ENCODE measurements at regions not wholly inside any gene's neighbourhood (a gene's known extent, or its start where the extent isn't known, plus 50 kb on each side); places are given as distances from the start of the nearest gene placed in this dataset.

DNA sequence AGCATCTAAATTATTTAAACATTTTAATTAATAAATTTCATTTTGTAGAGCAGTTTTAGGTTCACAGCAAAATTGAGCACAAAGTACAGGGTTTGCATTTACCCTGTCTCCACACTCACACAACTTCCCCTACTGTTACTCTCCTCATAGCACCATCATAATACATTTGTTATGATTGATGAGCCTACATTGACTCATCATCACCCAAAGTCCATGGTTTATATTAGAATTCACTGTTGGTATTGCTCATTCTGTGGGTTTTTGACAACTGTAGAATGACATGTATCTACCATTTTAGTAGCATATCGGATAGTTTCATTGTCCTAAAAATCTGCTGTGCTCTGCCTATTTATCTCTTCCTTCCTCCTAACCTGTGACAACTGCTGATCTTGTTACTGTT is 411.1 kb upstream of the MPDZ start:
- TF ChIP-seq, protein P1, sequence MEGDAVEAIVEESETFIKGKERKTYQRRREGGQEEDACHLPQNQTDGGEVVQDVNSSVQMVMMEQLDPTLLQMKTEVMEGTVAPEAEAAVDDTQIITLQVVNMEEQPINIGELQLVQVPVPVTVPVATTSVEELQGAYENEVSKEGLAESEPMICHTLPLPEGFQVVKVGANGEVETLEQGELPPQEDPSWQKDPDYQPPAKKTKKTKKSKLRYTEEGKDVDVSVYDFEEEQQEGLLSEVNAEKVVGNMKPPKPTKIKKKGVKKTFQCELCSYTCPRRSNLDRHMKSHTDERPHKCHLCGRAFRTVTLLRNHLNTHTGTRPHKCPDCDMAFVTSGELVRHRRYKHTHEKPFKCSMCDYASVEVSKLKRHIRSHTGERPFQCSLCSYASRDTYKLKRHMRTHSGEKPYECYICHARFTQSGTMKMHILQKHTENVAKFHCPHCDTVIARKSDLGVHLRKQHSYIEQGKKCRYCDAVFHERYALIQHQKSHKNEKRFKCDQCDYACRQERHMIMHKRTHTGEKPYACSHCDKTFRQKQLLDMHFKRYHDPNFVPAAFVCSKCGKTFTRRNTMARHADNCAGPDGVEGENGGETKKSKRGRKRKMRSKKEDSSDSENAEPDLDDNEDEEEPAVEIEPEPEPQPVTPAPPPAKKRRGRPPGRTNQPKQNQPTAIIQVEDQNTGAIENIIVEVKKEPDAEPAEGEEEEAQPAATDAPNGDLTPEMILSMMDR (IDR thresholded peaks at IDR 0.05; ENCODE audit: insufficient read depth, low read depth, low read length, missing control alignments) = no peak
- H3K4me3 ChIP-seq (ENCODE audit: low read depth, low read length) = no peak overlapping the region
- DNase-seq (ENCODE audit: low read depth) = no peak

DNA sequence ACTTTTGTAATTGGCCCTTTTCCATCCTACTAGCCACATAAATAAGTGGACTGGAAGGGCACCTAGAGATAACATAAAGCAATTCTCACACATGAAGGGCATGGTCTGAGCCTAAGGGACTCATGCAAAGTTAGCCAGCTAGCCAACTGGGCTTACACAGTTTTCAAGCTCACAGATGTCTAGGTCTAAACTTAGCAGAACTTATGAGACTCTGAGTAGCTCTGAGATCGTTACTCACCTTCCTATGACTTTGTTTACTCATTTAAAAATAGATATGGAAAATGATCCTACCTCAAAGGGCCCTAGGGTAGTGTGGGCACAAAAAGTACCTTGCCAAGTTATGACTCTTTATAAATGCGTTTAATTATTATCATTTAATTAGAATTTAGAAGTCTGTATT is 410.4 kb upstream of the MPDZ start:
- TF ChIP-seq, protein P1 (IDR thresholded peaks at IDR 0.05; ENCODE audit: insufficient read depth, low read depth, low read length, missing control alignments) = no peak
- DNase-seq (ENCODE audit: low read depth) = no peak
- H3K4me3 ChIP-seq (ENCODE audit: low read depth, low read length) = no peak overlapping the region

DNA sequence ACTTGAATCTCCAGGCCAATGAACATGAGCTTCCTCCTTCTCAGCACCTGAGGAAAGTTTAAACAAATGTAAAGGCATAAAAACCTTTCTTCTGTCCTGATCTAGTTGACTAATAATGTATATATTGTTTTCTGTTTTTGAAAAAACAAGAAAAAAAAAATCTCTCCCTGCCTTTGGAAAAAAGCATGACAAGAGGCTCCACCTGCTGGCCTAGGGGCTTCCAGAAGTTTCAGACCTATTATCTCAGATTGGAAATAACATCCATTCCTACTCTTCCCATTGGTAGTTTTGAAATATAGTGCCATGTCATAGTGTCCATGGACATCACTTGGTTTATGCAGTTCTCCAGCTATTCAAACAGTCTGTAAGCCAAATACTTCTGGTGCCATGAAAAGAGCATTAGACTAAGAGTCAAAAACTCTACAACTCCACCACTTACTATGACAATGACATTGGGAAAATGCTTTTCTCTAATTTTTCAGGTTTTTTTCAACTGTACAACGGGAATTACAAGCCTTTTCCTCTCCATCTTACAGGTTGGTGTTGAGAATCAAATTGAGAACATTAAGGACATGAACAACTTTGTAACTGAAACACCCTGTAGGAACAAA is 409.6 kb upstream of the MPDZ start:
- H3K4me3 ChIP-seq (ENCODE audit: low read depth, low read length) = no peak overlapping the region
- no peak for DNase-seq (ENCODE audit: low read depth)
- TF ChIP-seq, protein P1 (IDR thresholded peaks at IDR 0.05; ENCODE audit: insufficient read depth, low read depth, low read length, missing control alignments) = no peak

DNA sequence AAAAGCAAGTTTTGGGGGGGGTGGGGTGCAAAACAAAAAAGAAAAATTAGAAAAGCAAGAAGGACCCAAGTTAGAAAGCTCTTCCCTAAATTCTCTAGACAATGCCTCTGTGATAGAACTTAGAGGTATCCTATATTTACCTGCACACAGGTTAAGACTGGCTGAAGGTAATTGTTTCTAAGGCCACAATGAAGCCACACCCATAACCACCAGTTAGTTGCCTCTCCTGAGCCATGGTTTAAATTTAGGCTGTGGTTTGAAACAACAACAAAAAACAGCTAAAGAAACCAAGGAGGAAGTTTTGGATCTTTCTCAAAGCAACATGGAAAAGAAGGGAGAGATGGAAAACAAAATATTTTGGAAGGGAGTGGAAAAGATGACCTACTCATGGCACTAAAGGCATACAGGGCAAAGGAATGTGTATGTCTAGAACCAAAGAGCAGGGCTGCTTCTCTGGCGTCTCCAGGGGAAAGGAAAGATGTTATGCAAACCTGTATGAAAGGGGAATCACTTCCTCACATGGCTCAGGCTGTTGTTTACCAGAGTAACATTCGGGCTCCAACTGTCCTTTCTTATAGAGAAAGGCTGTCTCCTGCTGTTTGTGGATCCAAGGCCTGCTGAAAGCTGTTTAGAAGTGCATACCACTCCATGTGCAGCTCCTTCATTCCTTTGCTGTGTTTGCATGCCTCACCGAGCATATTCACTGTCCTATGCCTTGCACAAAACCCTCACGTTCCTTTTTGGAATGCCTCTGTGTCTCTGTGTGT is 408.9 kb upstream of the MPDZ start:
- TF ChIP-seq, protein P1 (IDR thresholded peaks at IDR 0.05; ENCODE audit: insufficient read depth, low read depth, low read length, missing control alignments) = no peak
- H3K4me3 ChIP-seq (ENCODE audit: low read depth, low read length) = no peak overlapping the region
- no peak for DNase-seq (ENCODE audit: low read depth)

DNA sequence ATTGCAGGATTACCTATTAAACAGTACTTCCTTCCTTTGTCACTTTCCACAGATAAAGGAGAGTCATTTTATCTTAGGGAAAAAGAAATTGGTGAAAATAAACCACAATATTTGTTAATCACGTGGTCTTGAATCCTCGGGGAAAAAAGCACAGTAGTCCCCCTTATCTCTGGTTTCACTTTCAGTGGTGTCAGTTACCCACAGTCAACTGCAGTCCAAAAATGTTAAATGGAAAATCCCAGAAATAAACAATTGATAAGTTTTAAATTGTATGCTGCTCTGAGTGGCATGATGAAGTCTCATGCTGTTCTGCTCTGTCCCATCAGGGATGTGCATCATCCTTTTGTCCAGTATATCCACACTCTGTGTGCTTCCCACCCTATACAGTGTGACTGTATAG is 405.2 kb upstream of the MPDZ start:
- H3K4me3 ChIP-seq (ENCODE audit: low read depth, low read length) = no peak overlapping the region
- no peak for DNase-seq (ENCODE audit: low read depth)
- TF ChIP-seq, protein P1 (IDR thresholded peaks at IDR 0.05; ENCODE audit: insufficient read depth, low read depth, low read length, missing control alignments) = no peak

DNA sequence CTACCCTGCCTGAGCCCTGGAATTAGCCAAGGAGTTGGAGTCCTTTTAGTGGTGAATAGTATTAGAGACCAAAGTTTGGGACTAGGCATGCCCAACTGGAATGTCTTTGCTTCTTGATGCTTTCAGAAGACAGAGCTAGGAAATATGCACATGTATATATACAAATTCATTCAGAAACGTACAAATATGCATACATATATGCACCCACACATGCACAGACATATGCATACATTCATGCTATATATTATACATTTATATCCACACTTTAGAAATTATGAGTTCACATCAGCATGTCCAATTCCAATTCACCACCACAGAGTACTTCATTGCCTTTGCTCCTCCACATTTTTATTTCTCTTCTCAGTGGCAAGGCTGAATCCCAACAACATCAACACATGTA is 398.3 kb upstream of the MPDZ start:
- DNase-seq (ENCODE audit: low read depth) = no peak
- TF ChIP-seq, protein P1 (IDR thresholded peaks at IDR 0.05; ENCODE audit: insufficient read depth, low read depth, low read length, missing control alignments) = no peak
- no peak overlapping the region for H3K4me3 ChIP-seq (ENCODE audit: low read depth, low read length)

DNA sequence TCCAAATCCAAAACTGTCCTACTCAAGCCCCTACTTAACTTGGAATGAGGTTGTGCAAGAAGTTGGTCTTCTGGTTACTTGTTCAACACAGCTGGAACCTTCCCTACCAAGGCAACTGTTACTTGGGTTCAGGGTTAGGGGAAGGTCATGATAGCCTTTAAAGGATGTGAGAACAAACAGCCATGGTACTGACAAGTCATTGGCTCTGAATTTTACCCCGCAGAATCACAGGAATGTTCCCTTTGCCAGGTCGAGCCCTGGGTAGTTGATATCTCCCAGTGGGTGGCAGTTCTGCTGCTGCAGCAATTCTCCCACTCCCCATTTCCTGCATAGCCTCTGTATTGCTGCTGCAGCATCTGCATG is 396.1 kb upstream of the MPDZ start:
- TF ChIP-seq, protein P1 (IDR thresholded peaks at IDR 0.05; ENCODE audit: insufficient read depth, low read depth, low read length, missing control alignments) = no peak
- DNase-seq (ENCODE audit: low read depth) = no peak
- no peak overlapping the region for H3K4me3 ChIP-seq (ENCODE audit: low read depth, low read length)
